Uterus (tissue), 3 donors: ENCODE measurements at regions not wholly inside any gene's neighbourhood (a gene's known extent, or its start where the extent isn't known, plus 50 kb on each side); places are given as distances from the start of the nearest gene placed in this dataset.

Experiments
- DNase-seq, 2 donors: peaks; one replicate each; pipeline ENCODE4 v3.0.0-alpha.2; 2019 to 2020
- H3K27ac ChIP-seq, 2 donors: fragments of 200-600 bp; sonication (generic); 1 replicate in 1 of 2; 2 replicates in 1 of 2; pipeline ENCODE4 v1.5.1; 2016 to 2018
- H3K27me3 ChIP-seq, 2 donors: fragments of 200-600 bp; sonication (generic); one replicate each; pipeline ENCODE4 v1.5.1; 2018 to 2019; ENCODE audit warnings: control low read depth in 1 of 2
- H3K36me3 ChIP-seq, 2 donors: fragments of 200-600 bp; sonication (generic); one replicate each; pipeline ENCODE4 v1.5.1; 2019; ENCODE audit warnings: control low read depth in 1 of 2
- H3K4me1 ChIP-seq, 2 donors: fragments of 200-600 bp; sonication (generic); one replicate each; pipeline ENCODE4 v1.5.1; 2018 to 2019; ENCODE audit warnings: control low read depth in 1 of 2
- H3K4me3 ChIP-seq, 2 donors: fragments of 200-600 bp; sonication (generic); 1 replicate in 1 of 2; 2 replicates in 1 of 2; pipeline ENCODE4 v1.5.1; 2018 to 2019; ENCODE audit warnings: mild to moderate bottlenecking in 1 of 2
- H3K9me3 ChIP-seq, 2 donors: fragments of 200-600 bp; sonication (generic); one replicate each; pipeline ENCODE4 v1.5.1; 2019; ENCODE audit warnings: control low read depth in 1 of 2
- CTCF ChIP-seq, 4 experiments: fragments of 200-600 bp in 2 of 4; fragments of 450-650 bp in 2 of 4; sonication (generic) in 2 of 4; IDR thresholded peaks; one replicate each; pipeline ENCODE4 v1.5.1; 2016 to 2019; ENCODE audit warnings: antibody characterized with exemption in 4 of 4, mild to moderate bottlenecking in 2 of 4, moderate library complexity in 1 of 4
- POLR2A ChIP-seq, 2 donors: fragments of 450-650 bp; IDR thresholded peaks; one replicate each; pipeline ENCODE4 v1.6.1; 2016; ENCODE audit warnings: antibody characterized with exemption in 2 of 2, mild to moderate bottlenecking in 1 of 2, moderate library complexity in 1 of 2
- intact Hi-C: fragments of 100-400 bp; cut with DNase I; formaldehyde crosslinking; loops from one replicate; pipeline ENCODE4 v1.15.1; 2023; ENCODE audit warnings: low total_unique reads
- donor health status: DM: yes; HTN: yes; CAD: no.

GRCh38 chr3:177347611-177348010, 150.3 kb upstream of the TBL1XR1 start:
- TF ChIP-seq CTCF (IDR thresholded peaks at IDR 0.05) (no peak), POLR2A (IDR thresholded peaks at IDR 0.05) (no peak)
- Histone ChIP-seq H3K36me3 (no peaks in the 10 kb centered on the region), H3K9me3 (no peaks in the 10 kb centered on the region), H3K4me1 (no peaks in the 10 kb centered on the region), H3K27ac (no peak overlapping the region), H3K27me3 (no peaks in the 10 kb centered on the region), H3K4me3 (no peak overlapping the region)
- intact Hi-C loops, result no loop called here
- no peak for DNase-seq

GRCh38 chr3:177348974-177349373, 151.7 kb upstream of the TBL1XR1 start:
- no peak for DNase-seq
- Histone ChIP-seq H3K4me1 (no peaks in the 10 kb centered on the region), H3K27ac (no peak overlapping the region), H3K9me3 (no peaks in the 10 kb centered on the region), H3K4me3 (no peak overlapping the region), H3K36me3 (no peaks in the 10 kb centered on the region), H3K27me3 (no peaks in the 10 kb centered on the region)
- no peak for TF ChIP-seq POLR2A (IDR thresholded peaks at IDR 0.05)
- TF ChIP-seq CTCF (IDR thresholded peaks at IDR 0.05), result no peak
- intact Hi-C loops, result no loop called here

- Histone ChIP-seq H3K27me3 (no peaks in the 10 kb centered on the region), H3K27ac (no peak overlapping the region), H3K36me3 (no peaks in the 10 kb centered on the region), H3K9me3 (no peaks in the 10 kb centered on the region), H3K4me3 (no peak overlapping the region), H3K4me1 (no peaks in the 10 kb centered on the region)
- DNase-seq, result no peak
- intact Hi-C loops, result no loop called here
- TF ChIP-seq CTCF (IDR thresholded peaks at IDR 0.05) (no peak), POLR2A (IDR thresholded peaks at IDR 0.05) (no peak)
Measured at GRCh38 chr3:177349384-177349783, 152.1 kb upstream of the TBL1XR1 start.

- H3K4me3 ChIP-seq, result no peak overlapping the region
- no peak overlapping the region for H3K27ac ChIP-seq
- no peak for DNase-seq
- no peaks in the 10 kb centered on the region for H3K27me3 ChIP-seq
- H3K36me3 ChIP-seq, result no peaks in the 10 kb centered on the region
- H3K9me3 ChIP-seq, result no peaks in the 10 kb centered on the region
- intact Hi-C loops, result no loop called here
- no peak for TF ChIP-seq CTCF (IDR thresholded peaks at IDR 0.05)
- TF ChIP-seq POLR2A (IDR thresholded peaks at IDR 0.05), result no peak
- H3K4me1 ChIP-seq, result no peaks in the 10 kb centered on the region
Measured at GRCh38 chr3:177350121-177350520, 152.8 kb upstream of the TBL1XR1 start.

GRCh38 chr3:177351206-177351605, 153.9 kb upstream of the TBL1XR1 start:
- no peak for DNase-seq
- Histone ChIP-seq H3K4me3 (no peak overlapping the region), H3K27ac (no peak overlapping the region), H3K4me1 (no peaks in the 10 kb centered on the region), H3K27me3 (no peaks in the 10 kb centered on the region), H3K9me3 (no peaks in the 10 kb centered on the region), H3K36me3 (no peaks in the 10 kb centered on the region)
- intact Hi-C loops, result no loop called here
- TF ChIP-seq POLR2A (IDR thresholded peaks at IDR 0.05), result no peak
- TF ChIP-seq CTCF (IDR thresholded peaks at IDR 0.05), result no peak
